Liver (tissue), 8 donors: ENCODE measurements at regions not wholly inside any gene's neighbourhood (a gene's known extent, or its start where the extent isn't known, plus 50 kb on each side); places are given as distances from the start of the nearest gene placed in this dataset.

Source experiments
- DNase-seq: peaks from one replicate; pipeline ENCODE4 v3.0.0-alpha.2; 2017; ENCODE audit warnings: low spot score
- H3K27ac ChIP-seq, 2 donors: one replicate each; pipeline ENCODE4 v1.7.0; 2013; ENCODE audit warnings: inconsistent platforms in 2 of 2, low read length in 2 of 2, control low read depth in 1 of 2, low read depth in 1 of 2, mild to moderate bottlenecking in 1 of 2
- H3K27me3 ChIP-seq, 4 donors: one replicate each; pipeline versions ENCODE4 v1.6.1 to v1.7.0; 2013; ENCODE audit warnings: low read length in 3 of 4, inconsistent platforms in 1 of 4, mild to moderate bottlenecking in 1 of 4, moderate library complexity in 1 of 4; ENCODE audit not compliant: control insufficient read depth in 4 of 4, insufficient read depth in 4 of 4
- H3K36me3 ChIP-seq, 4 donors: one replicate each; pipeline versions ENCODE4 v1.6.1 to v1.7.0; 2013; ENCODE audit warnings: low read length in 3 of 4, mild to moderate bottlenecking in 3 of 4, low read depth in 1 of 4, moderate library complexity in 1 of 4; ENCODE audit not compliant: control insufficient read depth in 4 of 4, insufficient read depth in 3 of 4
- H3K4me1 ChIP-seq, 4 donors: one replicate each; pipeline versions ENCODE4 v1.6.1 to v1.7.0; 2013; ENCODE audit warnings: low read length in 3 of 4, mild to moderate bottlenecking in 3 of 4, moderate library complexity in 1 of 4; ENCODE audit not compliant: control insufficient read depth in 4 of 4, insufficient read depth in 4 of 4
- H3K4me3 ChIP-seq, 3 donors: one replicate each; pipeline versions ENCODE4 v1.6.1 to v1.7.0; 2013; ENCODE audit warnings: low read length in 3 of 3, control low read depth in 1 of 3, low read depth in 1 of 3, mild to moderate bottlenecking in 1 of 3
- H3K9ac ChIP-seq, 2 donors: one replicate each; pipeline ENCODE4 v1.7.0; 2013; ENCODE audit warnings: low read length in 2 of 2, mild to moderate bottlenecking in 2 of 2, moderate library complexity in 2 of 2, control low read depth in 1 of 2, low read depth in 1 of 2
- H3K9me3 ChIP-seq, 4 donors: one replicate each; pipeline versions ENCODE4 v1.6.1 to v1.7.0; 2013; ENCODE audit warnings: low read length in 3 of 4; ENCODE audit not compliant: control insufficient read depth in 4 of 4
- CTCF ChIP-seq: fragments of 150-350 bp; IDR thresholded peaks from 2 replicates; pipeline ENCODE4 v1.5.1; 2017; ENCODE audit warnings: improper control_type of control experiment, low read depth, low read length; ENCODE audit not compliant: missing input control
- EGR1 ChIP-seq, 2 donors: IDR thresholded peaks; 2 replicates each; pipeline ENCODE4 v1.6.1; 2016 to 2018; ENCODE audit warnings: antibody characterized with exemption in 2 of 2, low read depth in 2 of 2
- FOXA1 ChIP-seq: IDR thresholded peaks from 2 replicates; pipeline ENCODE4 v1.6.1; 2016; ENCODE audit warnings: antibody characterized with exemption
- FOXA2 ChIP-seq: IDR thresholded peaks from 2 replicates; pipeline ENCODE4 v1.6.1; 2016; ENCODE audit warnings: antibody characterized with exemption
- GABPA ChIP-seq, 2 donors: IDR thresholded peaks in 1 of 2; conservative IDR thresholded peaks in 1 of 2; 2 replicates each; pipeline ENCODE4 v1.6.1; 2016; ENCODE audit warnings: antibody characterized with exemption in 2 of 2, mild to moderate bottlenecking in 1 of 2, moderate library complexity in 1 of 2
- HNF4A ChIP-seq, 2 donors: conservative IDR thresholded peaks; 2 replicates each; pipeline ENCODE4 v1.6.1; 2016; ENCODE audit warnings: antibody characterized with exemption in 2 of 2, mild to moderate bottlenecking in 2 of 2
- HNF4G ChIP-seq: IDR thresholded peaks from 2 replicates; pipeline ENCODE4 v1.6.1; 2016; ENCODE audit warnings: antibody characterized with exemption
- JUND ChIP-seq, 2 donors: IDR thresholded peaks; 2 replicates each; pipeline ENCODE4 v1.6.1; 2016; ENCODE audit warnings: antibody characterized with exemption in 2 of 2
- NR2F2 ChIP-seq: IDR thresholded peaks from 2 replicates; pipeline ENCODE4 v1.6.1; 2016; ENCODE audit warnings: antibody characterized with exemption
- RAD21 ChIP-seq, 2 donors: IDR thresholded peaks; 2 replicates each; pipeline ENCODE4 v1.6.1; 2016; ENCODE audit warnings: antibody characterized with exemption in 2 of 2, mild to moderate bottlenecking in 2 of 2
- RXRA ChIP-seq, 2 donors: IDR thresholded peaks; 2 replicates each; pipeline ENCODE4 v1.6.1; 2017 to 2018; ENCODE audit warnings: antibody characterized with exemption in 2 of 2, mild to moderate bottlenecking in 1 of 2
- SP1 ChIP-seq: IDR thresholded peaks from 2 replicates; pipeline ENCODE4 v1.6.1; 2018; ENCODE audit warnings: antibody characterized with exemption, mild to moderate bottlenecking
- TAF1 ChIP-seq: conservative IDR thresholded peaks from 2 replicates; pipeline ENCODE4 v1.6.1; 2016; ENCODE audit warnings: antibody characterized with exemption, mild to moderate bottlenecking
- YY1 ChIP-seq: IDR thresholded peaks from 2 replicates; pipeline ENCODE4 v1.6.1; 2016; ENCODE audit warnings: antibody characterized with exemption, mild to moderate bottlenecking
- ZBTB33 ChIP-seq: IDR thresholded peaks from 2 replicates; pipeline ENCODE4 v1.6.1; 2016; ENCODE audit warnings: antibody characterized with exemption
- WGBS: extraction: QIAGEN DNeasy Blood & Tissue Kit; methylation state at CpG from one replicate; pipeline ENCODE4 v1.1.7; 2013; 5-methylcytosine and 5-hydroxymethylcytosine counted together
- TF ChIP-seq, protein P1 (sequence below): IDR thresholded peaks from 2 replicates; pipeline ENCODE4 v1.6.1; 2016; ENCODE audit warnings: antibody characterized with exemption
- TF ChIP-seq, protein P2 (sequence below): IDR thresholded peaks from 2 replicates; pipeline ENCODE4 v1.6.1; 2016; ENCODE audit warnings: antibody characterized with exemption
- TF ChIP-seq, protein P3 (sequence below): IDR thresholded peaks from 2 replicates; pipeline ENCODE4 v1.6.1; 2016; ENCODE audit warnings: antibody characterized with exemption, mild to moderate bottlenecking
- donor health status: healthy.
- donor health status: healthy.
- donor health status: healthy.
- donor health status: healthy.
- donor health status: healthy.

- DNase-seq, result no peak
- no peaks in the 10 kb centered on the region for H3K27me3 ChIP-seq
- no peaks in the 10 kb centered on the region for H3K36me3 ChIP-seq
- no peak for TF ChIP-seq RAD21 (IDR thresholded peaks at IDR 0.05)
- no peak for TF ChIP-seq GABPA (IDR thresholded peaks at IDR 0.05 in 1 of 2, conservative IDR thresholded peaks at IDR 0.05 in 1 of 2)
- no peak for TF ChIP-seq RXRA (IDR thresholded peaks at IDR 0.05)
- no peak for TF ChIP-seq YY1
- TF ChIP-seq, protein P1, sequence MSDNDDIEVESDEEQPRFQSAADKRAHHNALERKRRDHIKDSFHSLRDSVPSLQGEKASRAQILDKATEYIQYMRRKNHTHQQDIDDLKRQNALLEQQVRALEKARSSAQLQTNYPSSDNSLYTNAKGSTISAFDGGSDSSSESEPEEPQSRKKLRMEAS, result no peak
- TF ChIP-seq HNF4G, result no peak
- TF ChIP-seq, protein P2, sequence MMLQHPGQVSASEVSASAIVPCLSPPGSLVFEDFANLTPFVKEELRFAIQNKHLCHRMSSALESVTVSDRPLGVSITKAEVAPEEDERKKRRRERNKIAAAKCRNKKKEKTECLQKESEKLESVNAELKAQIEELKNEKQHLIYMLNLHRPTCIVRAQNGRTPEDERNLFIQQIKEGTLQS, result no peak
- no peak for TF ChIP-seq FOXA1
- TF ChIP-seq JUND (IDR thresholded peaks at IDR 0.05), result no peak
- H3K9ac ChIP-seq, result no peak overlapping the region
- H3K4me1 ChIP-seq, result peaks cover 0 to under 1% (median 0%) of the 10 kb centered on the region in 4 donors
- H3K27ac ChIP-seq, result no peak overlapping the region
- H3K9me3 ChIP-seq, result no peaks in the 10 kb centered on the region
- 59% methylated on average over 9 of the region's 9 CpGs for WGBS
- no peak overlapping the region for H3K4me3 ChIP-seq
Observed at GRCh38 chr14:54177641-54178621, 218.9 kb upstream of the CDKN3 start.

DNA sequence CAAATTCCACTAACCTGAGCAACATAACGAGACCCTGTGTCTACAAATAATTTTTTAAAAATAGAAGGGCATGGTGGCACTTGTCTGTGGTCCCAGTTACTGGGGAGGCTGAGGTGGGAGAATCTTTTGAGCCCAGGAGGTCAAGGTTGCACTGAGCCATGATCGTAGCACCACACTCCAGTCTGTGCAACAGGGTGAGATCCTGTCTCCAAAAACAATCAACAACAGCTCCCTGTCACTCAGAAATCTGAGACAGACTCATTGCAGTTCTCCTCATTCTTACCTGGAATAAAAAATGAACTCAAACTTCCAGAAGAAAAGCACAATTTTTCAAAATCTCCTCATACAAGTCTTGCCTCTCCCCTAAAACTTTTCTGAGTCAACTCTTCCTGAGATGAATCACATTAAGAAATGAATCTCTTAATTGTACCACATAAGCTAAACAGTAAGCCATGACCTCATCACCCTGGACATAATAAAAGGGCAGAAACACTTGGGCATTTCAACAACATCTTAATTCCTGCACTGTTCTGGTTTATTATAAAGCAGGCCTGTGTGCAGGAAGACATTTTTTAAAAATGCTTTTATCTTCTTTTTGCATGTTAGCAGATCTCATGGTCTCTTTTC lies 214.3 kb upstream of the CDKN3 start:
- no peak for TF ChIP-seq HNF4A (conservative IDR thresholded peaks at IDR 0.05)
- TF ChIP-seq ZBTB33, result no peak
- TF ChIP-seq RAD21 (IDR thresholded peaks at IDR 0.05), result no peak
- TF ChIP-seq, protein P1, result no peak
- TF ChIP-seq, protein P2, result no peak
- TF ChIP-seq FOXA2, result no peak
- TF ChIP-seq FOXA1, result no peak
- TF ChIP-seq EGR1 (IDR thresholded peaks at IDR 0.05; ENCODE audit: low read depth in 2 of 2), result no peak
- no peak for TF ChIP-seq JUND (IDR thresholded peaks at IDR 0.05)
- TF ChIP-seq NR2F2, result no peak
- TF ChIP-seq TAF1, result no peak
- no peak for TF ChIP-seq SP1
- TF ChIP-seq YY1, result no peak
- no peak for TF ChIP-seq HNF4G
- TF ChIP-seq, protein P3, sequence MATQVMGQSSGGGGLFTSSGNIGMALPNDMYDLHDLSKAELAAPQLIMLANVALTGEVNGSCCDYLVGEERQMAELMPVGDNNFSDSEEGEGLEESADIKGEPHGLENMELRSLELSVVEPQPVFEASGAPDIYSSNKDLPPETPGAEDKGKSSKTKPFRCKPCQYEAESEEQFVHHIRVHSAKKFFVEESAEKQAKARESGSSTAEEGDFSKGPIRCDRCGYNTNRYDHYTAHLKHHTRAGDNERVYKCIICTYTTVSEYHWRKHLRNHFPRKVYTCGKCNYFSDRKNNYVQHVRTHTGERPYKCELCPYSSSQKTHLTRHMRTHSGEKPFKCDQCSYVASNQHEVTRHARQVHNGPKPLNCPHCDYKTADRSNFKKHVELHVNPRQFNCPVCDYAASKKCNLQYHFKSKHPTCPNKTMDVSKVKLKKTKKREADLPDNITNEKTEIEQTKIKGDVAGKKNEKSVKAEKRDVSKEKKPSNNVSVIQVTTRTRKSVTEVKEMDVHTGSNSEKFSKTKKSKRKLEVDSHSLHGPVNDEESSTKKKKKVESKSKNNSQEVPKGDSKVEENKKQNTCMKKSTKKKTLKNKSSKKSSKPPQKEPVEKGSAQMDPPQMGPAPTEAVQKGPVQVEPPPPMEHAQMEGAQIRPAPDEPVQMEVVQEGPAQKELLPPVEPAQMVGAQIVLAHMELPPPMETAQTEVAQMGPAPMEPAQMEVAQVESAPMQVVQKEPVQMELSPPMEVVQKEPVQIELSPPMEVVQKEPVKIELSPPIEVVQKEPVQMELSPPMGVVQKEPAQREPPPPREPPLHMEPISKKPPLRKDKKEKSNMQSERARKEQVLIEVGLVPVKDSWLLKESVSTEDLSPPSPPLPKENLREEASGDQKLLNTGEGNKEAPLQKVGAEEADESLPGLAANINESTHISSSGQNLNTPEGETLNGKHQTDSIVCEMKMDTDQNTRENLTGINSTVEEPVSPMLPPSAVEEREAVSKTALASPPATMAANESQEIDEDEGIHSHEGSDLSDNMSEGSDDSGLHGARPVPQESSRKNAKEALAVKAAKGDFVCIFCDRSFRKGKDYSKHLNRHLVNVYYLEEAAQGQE, result no peak
- no peak for TF ChIP-seq CTCF
- no peak for TF ChIP-seq GABPA (IDR thresholded peaks at IDR 0.05 in 1 of 2, conservative IDR thresholded peaks at IDR 0.05 in 1 of 2)
- no peak for TF ChIP-seq RXRA (IDR thresholded peaks at IDR 0.05)
- no peak overlapping the region for H3K4me3 ChIP-seq
- 92% methylated on average over 2 of the region's 2 CpGs for WGBS

More for the DNA sequence above, 214.3 kb upstream of the CDKN3 start:
- no peak overlapping the region for H3K9ac ChIP-seq
- no peaks in the 10 kb centered on the region for H3K4me1 ChIP-seq
- H3K36me3 ChIP-seq, result no peaks in the 10 kb centered on the region
- no peaks in the 10 kb centered on the region for H3K27me3 ChIP-seq
- no peak overlapping the region for H3K27ac ChIP-seq
- no peaks in the 10 kb centered on the region for H3K9me3 ChIP-seq
- no peak for DNase-seq
